ENCODE measurements at regions not wholly inside any gene's neighbourhood (a gene's known extent, or its start where the extent isn't known, plus 50 kb on each side); places are given as distances from the start of the nearest gene placed in this dataset.

DNA sequence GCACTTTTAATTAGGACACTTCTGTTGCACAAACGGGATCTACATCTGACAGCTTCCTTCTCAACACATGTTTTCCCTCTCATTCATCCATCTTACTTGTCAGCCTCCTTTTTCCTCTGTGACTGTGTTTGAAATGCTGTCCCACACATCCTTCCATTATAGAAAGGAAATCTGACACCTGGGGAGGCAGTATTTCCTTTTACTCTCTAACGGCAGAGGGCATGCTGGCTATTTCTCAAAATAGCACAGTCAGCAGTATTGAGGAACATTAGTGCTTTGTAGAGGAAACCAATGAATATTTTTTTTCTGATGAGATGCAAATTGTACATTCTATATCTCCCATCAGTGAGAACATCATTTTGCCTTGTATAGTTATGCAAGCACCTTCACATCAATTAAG is 668.7 kb downstream of the SLC4A3 start:
- no peak for DNase-seq

DNA sequence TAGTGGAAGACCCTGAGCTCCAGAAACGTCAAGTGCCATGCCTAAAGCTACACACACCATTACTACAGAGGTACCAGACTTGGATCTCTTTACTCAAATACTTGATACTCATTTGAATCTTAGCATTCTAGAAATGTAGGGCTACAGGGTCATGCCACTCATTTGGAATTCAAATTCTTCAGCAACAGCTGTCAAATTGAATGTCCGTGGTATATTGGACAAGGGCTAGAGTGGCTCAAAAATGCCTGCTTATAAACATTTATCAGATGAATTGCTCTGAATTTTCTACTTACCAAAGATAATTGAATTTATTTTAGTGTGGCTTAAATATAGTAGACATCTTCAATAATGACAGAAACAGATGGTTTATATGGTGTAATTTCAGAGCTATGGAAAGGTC is 669.7 kb downstream of the SLC4A3 start:
- no peak for DNase-seq

- DNase-seq: no peak
Observed at GRCh38 chr2:220300806-220301205, 673.4 kb downstream of the SLC4A3 start.

DNA sequence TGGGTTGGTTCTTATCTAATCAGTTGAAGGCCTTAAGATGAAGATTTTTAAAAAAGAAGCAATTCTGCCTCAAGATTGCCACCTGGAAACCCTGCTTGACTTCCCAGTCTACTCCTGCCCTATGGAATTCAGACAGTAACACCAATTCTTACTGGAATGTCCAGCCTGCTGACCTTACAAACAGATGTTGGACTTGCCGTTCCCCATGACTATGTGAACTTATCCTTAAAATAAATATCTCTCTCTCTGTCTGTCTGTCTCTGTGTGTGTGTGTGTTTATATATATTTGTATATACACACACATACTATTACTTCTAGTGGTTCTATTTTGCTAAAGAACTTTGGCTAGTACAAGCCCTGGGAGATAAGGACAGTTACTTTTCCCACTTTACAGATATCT is 675.3 kb downstream of the SLC4A3 start:
- DNase-seq: no peak

- no peak for DNase-seq
Observed at GRCh38 chr2:220309215-220309614, 681.8 kb downstream of the SLC4A3 start.

DNA sequence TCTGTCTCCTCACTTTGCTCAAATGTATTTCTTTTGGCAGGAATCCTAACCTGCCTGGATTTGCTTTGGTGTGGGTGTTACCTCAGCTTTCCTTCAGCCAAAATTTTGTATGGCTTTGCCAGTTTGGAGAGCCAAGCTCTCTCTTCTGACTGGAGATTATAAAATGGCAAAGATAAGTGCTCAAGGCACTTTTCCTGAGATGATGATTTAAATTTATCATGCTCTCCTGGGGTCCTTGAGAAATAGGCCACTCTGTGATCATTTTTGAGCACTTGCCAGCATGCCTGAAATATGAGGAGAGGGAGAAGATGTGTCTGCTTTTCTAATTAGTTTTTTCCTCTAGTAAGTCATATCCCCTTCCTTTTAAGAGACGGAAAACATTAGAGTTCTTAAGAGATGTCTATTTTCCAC is 683.0 kb downstream of the SLC4A3 start:
- DNase-seq: no peak

GRCh38 chr2:220315098-220315823 is 687.8 kb downstream of the SLC4A3 start:
- DNase-seq: no peak

DNA sequence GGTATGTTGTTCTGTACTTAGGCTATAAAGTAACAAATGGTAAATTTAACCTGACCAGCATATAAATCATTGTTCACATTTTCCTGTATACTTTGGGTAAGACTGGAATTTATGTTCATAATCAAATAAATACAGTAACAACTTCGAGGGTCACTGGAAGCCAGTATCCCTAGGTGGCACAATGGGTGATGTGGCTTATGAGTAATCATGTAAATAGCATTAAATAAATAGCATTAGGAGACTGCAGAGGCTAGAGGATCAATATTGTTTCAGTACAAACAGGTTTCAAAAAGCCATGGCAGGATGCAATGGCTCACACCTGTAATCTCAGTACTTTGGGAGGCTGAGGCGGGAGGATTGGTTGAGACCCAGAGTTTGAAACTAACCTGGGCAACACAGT is 690.6 kb downstream of the SLC4A3 start:
- no peak for DNase-seq

GRCh38 chr2:220318508-220318907 is 691.1 kb downstream of the SLC4A3 start:
- no peak for DNase-seq

GRCh38 chr2:220320326-220320725 is 692.9 kb downstream of the SLC4A3 start:
- no peak for DNase-seq

DNA sequence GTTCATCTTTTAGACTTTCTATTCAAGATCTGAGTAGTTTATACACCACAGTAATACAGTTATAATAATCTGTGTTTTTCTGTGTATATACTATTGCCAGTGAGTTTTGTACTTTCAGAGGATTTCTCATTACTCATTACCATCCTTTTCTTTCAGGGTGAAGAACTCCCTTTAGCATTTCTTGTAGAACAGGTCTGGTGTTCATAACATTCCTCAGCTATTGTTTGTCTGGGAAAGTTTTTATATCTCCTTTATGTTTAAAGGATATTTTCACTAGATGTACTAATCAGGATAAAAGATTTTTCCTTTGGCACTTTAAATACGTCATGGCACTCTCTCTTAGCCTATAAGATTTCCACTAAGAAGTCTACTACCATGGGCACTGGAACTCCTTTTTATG is 705.5 kb downstream of the SLC4A3 start:
- no peak for DNase-seq

GRCh38 chr2:220334210-220334609 is 706.8 kb downstream of the SLC4A3 start:
- no peak for DNase-seq

DNA sequence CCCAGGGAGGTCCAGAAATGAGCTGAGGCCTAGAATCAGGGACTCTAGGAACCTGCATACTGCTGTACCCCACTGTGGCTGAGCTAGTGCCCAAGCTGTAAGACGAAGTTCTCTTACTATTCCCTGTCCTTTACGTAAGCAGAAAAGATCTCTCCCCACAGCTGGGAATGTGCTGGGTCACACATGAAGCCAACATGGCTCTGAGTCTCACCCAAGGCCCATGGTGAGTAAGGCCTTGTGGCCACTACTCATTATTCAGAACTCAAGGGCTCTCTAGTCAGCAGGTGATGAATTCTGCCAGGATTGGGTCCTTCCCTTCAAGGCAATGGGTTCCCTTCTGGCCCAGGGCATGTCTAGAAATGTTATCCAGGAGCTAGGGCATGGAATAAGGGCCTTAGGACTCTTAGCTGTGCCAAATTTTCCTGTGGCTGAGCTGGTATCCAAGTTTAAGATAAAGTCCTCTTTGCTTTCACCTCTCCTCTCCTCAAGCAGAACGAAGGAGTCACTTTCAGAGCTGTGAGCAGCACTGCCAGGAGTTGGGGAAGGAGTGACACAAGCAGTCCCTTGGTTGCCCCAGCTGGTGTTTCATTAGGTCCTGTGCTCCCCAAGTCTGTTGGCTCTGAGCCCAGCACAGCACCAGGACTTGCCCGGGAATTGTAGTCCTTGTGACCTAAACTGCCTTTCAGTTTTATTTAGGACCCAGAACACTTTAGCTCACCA is 707.6 kb downstream of the SLC4A3 start:
- DNase-seq: no peak

- DNase-seq: no peak
Observed at GRCh38 chr2:220335591-220335915, 708.1 kb downstream of the SLC4A3 start.

DNA sequence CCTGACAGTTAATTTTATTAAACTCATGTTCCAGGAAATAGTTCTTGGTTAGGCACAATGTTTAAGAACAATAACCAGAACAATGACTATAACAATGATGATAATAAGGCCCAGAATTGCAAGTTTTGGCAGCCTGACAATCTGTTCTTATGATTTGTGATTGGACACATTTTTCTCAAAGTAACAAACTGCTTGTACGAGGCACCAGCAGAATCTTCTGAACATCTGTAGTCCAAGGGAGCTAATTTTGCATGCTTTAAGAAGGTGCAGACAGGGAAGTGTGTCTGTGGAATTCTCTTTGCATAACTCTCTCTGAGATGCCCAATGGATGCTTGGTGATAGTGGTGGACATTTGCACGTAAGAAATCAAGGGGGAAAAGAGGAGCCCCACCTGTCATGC is 709.3 kb downstream of the SLC4A3 start:
- no peak for DNase-seq

DNA sequence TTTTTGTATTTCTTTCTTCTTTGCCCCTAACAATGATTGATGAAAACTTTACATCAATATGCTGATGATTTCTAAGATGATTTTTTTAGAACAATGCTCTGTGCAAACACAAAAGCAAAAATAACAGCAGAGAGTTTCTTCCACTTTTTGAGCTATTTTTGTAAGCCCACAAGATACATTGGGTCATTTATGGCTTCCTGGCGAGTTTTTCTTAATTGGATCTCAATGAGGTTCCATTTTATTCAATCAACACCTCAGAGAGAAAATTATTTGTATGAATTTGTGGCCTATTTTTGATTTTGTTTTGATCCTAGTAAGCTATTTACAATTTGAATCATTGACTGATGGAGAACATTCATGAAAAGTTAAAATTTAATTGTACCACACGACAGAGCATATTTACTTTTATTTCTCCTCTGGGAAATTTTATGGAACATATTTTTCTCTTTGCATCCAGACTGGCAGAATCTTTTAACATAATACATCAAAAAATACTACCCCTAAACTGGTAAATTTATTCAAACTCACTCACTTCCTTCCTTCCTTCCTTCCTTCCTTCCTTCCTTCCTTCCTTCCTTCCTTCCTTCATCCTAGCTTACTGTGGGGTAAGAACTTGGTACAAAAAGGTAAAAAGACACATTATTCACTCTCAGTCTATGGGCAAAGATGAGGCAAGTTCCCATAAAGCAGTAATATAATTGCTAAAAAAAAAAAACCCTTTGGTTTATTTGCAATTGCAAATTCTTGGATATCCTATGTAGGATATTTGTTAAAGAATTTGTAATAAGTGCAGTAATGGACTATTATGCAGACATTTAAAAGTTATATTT is 710.4 kb downstream of the SLC4A3 start:
- no peak for DNase-seq

DNA sequence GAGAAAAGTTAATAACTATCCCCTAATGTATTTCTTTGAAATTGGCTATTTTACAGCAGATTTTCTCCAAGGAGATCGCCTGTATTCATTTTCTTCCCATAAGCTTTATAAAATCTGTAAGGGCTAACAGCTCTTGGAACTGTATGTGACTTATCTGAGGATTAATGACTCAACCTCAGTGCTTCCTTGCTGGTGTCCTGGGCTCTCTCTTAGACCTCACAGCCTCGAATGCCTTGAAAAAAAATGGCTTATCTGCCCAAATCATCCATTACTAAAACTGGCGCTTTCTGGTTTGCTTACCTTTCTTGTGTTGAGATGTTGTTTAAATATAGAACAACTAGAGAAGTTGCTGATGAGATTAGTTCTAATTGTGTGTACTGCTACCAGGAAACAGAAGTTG is 713.6 kb downstream of the SLC4A3 start:
- DNase-seq: no peak

DNA sequence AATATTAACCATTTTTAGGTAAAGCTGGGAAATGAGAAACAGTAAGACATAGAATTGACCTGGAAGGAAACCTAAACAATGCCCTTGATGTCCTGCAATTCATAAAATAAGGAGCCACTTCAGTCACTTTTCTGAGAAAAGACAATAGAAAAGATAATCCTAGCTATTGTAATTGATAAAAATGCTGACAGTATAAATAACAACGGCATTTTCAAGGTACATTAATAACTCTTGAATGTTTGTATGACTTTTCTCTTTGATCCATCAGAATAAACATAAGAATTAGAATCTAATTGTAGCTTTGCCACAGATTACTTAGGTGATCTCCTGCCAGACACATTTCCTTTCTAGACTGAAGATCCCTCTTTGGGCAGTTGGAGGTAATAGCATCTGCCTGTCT is 719.5 kb downstream of the SLC4A3 start:
- no peak for DNase-seq

- no peak for DNase-seq
Observed at GRCh38 chr2:220347626-220348025, 720.2 kb downstream of the SLC4A3 start.

DNA sequence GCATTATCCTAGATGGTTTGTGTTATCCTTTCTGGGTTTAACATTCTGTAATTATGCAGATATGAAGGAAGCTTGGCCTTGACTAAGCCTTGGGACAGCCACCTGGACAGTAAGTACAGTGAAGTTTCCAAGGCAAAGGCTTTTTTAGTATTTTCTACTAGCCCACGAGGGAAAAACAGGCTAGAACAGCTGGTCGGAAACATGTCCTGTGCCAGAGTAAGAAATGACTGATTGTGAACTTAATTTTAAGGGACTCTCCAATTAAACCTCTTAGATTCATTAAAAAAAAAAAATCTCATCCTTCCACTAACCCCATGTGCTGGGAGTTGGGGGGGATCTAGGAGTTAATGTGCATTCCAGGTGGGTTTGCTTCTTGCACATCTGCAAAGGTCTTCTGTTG is 720.8 kb downstream of the SLC4A3 start:
- DNase-seq: no peak

DNA sequence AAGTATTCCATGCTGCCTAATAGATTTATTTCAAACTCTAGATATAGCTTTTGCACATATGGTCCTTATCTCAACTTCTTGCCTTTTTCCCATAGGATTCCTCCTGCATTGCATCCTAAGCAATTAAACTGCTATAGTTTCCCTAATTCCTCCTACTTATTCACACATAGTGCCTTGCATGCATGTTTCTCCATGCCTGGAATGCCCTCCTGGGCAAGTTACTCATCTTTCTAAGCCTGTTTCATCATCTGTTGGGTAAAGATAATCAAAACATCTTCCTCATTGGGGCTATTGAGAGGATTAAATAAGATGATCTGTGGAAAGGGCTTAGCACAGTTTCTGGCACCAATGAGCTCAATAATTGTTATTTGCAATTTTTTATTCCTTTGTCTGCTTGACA is 726.5 kb downstream of the SLC4A3 start:
- no peak for DNase-seq

DNA sequence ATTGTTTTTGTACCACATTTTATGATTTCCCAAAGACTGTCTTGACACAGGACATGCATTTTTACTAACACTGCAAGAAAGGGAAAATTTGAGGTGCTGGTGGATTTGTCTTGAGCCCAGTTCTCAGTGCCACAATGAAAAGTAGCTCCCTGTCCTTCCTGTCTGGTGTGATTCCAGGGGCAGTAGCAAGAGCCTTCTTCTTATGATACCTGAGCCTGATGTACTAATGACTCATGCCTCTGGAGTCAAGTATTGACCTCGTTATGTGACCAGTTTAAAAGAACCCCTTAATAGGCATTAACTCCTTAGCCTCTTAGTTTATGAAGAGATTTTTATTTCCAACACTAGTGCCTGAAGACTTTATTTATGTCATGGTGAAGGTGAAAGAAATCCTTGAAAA is 728.6 kb downstream of the SLC4A3 start:
- DNase-seq: no peak

DNA sequence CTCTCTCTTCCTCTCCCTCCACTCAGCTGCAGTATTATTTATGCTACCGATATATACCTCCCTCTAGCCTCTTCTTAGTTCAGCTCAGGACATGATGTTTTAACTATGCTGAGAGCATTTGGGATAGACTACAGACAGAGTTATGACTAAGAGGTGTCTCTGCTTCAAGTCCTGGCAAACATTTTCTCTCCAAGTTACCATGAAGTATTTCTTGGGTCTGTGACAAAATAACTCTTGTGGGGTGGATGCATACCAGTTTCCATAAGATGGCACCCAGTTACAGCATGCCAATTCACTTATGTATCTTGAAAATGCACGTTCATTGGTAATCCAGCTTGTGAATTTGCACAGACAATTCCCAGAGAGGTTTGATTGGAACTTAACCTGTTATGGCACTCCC is 737.6 kb downstream of the SLC4A3 start:
- no peak for DNase-seq

GRCh38 chr2:220366765-220367164 is 739.3 kb downstream of the SLC4A3 start:
- DNase-seq: no peak

Data from inflammatory macrophage (primary cell).